SK-N-SH (cell line): ENCODE measurements at regions not wholly inside any gene's neighbourhood (a gene's known extent, or its start where the extent isn't known, plus 50 kb on each side); places are given as distances from the start of the nearest gene placed in this dataset.

Experiments used
- CTCF ChIA-PET: fragments of 300-600, 350-600 bp; formaldehyde crosslinking; extraction: SDS; loops from one replicate; lab custom pipeline; 2021; lab: Yijun Ruan, JAX
- POLR2A ChIA-PET: fragments of 350-600 bp; sonication (Branson Sonifier 250); formaldehyde crosslinking; extraction: SDS; loops from one replicate; lab custom pipeline; 2020; ENCODE audit warnings: antibody characterized with exemption, inconsistent platforms; lab: Yijun Ruan, JAX
- DNase-seq: peaks from one replicate; pipeline ENCODE4 v3.0.0; 2012
- H2AFZ ChIP-seq: fragments of 200-600 bp; sonication (generic); 2 replicates; pipeline ENCODE4 v1.8.1; 2016; ENCODE audit warnings: antibody characterized with exemption, mild to moderate bottlenecking, low read depth
- H3F3A ChIP-seq: fragments of 200-600 bp; sonication (generic); replicated peaks from 2 replicates; pipeline ENCODE3; 2016; ENCODE audit warnings: antibody characterized with exemption, mild to moderate bottlenecking; ENCODE audit not compliant: insufficient read depth
- H3K27ac ChIP-seq, 2 experiments: fragments of 200-500 bp in 1 of 2; fragments of 200-600 bp in 1 of 2; sonication (Bioruptor generic) in 1 of 2; sonication (generic), shearing (Covaris generic) in 1 of 2; 2 replicates each; pipeline versions ENCODE4 v1.5.1 to v1.6.1; 2014 to 2016; ENCODE audit warnings: low read depth in 2 of 2, inconsistent platforms in 1 of 2, low read length in 1 of 2, mild to moderate bottlenecking in 1 of 2, mixed read lengths in 1 of 2
- H3K27me3 ChIP-seq: fragments of 200-600 bp; sonication (generic), shearing (Covaris generic); 2 replicates; pipeline ENCODE4 v1.6.1; 2016; ENCODE audit warnings: mixed run types; ENCODE audit not compliant: insufficient read depth
- H3K36me3 ChIP-seq, 2 experiments: fragments of 200-500 bp in 1 of 2; fragments of 200-600 bp in 1 of 2; sonication (Bioruptor generic) in 1 of 2; sonication (generic) in 1 of 2; replicated peaks in 1 of 2; 2 replicates each; pipeline versions ENCODE3 to v1.5.1; 2014 to 2016; ENCODE audit warnings: low read length in 1 of 2, mild to moderate bottlenecking in 1 of 2; ENCODE audit not compliant: insufficient read depth in 2 of 2, control insufficient read depth in 1 of 2
- H3K4me1 ChIP-seq, 2 experiments: fragments of 200-500 bp in 1 of 2; fragments of 200-600 bp in 1 of 2; sonication (Bioruptor generic) in 1 of 2; sonication (generic), shearing (Covaris generic) in 1 of 2; 2 replicates each; pipeline versions ENCODE4 v1.5.1 to v1.6.1; 2014 to 2016; ENCODE audit warnings: low read depth in 1 of 2, low read length in 1 of 2, mixed run types in 1 of 2; ENCODE audit not compliant: insufficient read depth in 2 of 2, control insufficient read depth in 1 of 2
- H3K4me2 ChIP-seq: fragments of 200-600 bp; sonication (generic), shearing (Covaris generic); 2 replicates; pipeline ENCODE4 v1.6.1; 2017; ENCODE audit warnings: mixed run types
- H3K4me3 ChIP-seq, 2 experiments: fragments of 200-500 bp in 1 of 2; fragments of 200-600 bp in 1 of 2; sonication (Bioruptor generic) in 1 of 2; sonication (generic), shearing (Covaris generic) in 1 of 2; 2 replicates each; pipeline versions ENCODE4 v1.5.1 to v1.8.1; 2014 to 2016; ENCODE audit warnings: low read depth in 2 of 2, inconsistent platforms in 1 of 2, low read length in 1 of 2, mild to moderate bottlenecking in 1 of 2, mixed read lengths in 1 of 2, moderate library complexity in 1 of 2
- H3K79me2 ChIP-seq: fragments of 200-600 bp; sonication (generic); 2 replicates; pipeline ENCODE4 v1.8.1; 2017; ENCODE audit warnings: mild to moderate bottlenecking; ENCODE audit not compliant: insufficient read depth
- H3K9ac ChIP-seq: fragments of 200-600 bp; sonication (generic); 2 replicates; pipeline ENCODE4 v1.6.1; 2017; ENCODE audit warnings: mixed run types
- H3K9me2 ChIP-seq: fragments of 200-600 bp; sonication (generic); 2 replicates; pipeline ENCODE4 v1.6.1; 2017; ENCODE audit warnings: mixed run types
- H3K9me3 ChIP-seq: fragments of 200-600 bp; sonication (generic); 2 replicates; pipeline ENCODE4 v1.6.1; 2017; ENCODE audit warnings: mixed run types, mild to moderate bottlenecking, moderate library complexity
- H4K20me1 ChIP-seq: fragments of 200-600 bp; sonication (generic); 2 replicates; pipeline ENCODE4 v1.6.1; 2017; ENCODE audit warnings: mild to moderate bottlenecking, mixed run types; ENCODE audit not compliant: insufficient read depth
- FOSL2 ChIP-seq: IDR thresholded peaks from 2 replicates; pipeline ENCODE4 v1.4.0; 2012; ENCODE audit warnings: low read depth, mild to moderate bottlenecking, moderate library complexity, borderline replicate concordance
- FOXJ3 ChIP-seq: sonication (generic); formaldehyde crosslinking; IDR thresholded peaks from 2 replicates; pipeline ENCODE4 v1.5.1; 2020; ENCODE audit warnings: mild to moderate bottlenecking, missing genetic modification reagents
- JUND ChIP-seq: IDR thresholded peaks from 2 replicates; pipeline ENCODE4 v1.4.0; 2012
- WGBS: methylation state at CpG from one replicate; pipeline ENCODE4 v1.1.6; 2017; ENCODE audit warnings: low lambda C conversion rate; 5-methylcytosine and 5-hydroxymethylcytosine counted together
- TF ChIP-seq, protein P1 (sequence below): IDR thresholded peaks from 2 replicates; pipeline ENCODE4 v1.4.0; 2012; ENCODE audit warnings: low read depth
- TF ChIP-seq, protein P2 (sequence below): IDR thresholded peaks from 2 replicates; pipeline ENCODE4; 2012

DNA sequence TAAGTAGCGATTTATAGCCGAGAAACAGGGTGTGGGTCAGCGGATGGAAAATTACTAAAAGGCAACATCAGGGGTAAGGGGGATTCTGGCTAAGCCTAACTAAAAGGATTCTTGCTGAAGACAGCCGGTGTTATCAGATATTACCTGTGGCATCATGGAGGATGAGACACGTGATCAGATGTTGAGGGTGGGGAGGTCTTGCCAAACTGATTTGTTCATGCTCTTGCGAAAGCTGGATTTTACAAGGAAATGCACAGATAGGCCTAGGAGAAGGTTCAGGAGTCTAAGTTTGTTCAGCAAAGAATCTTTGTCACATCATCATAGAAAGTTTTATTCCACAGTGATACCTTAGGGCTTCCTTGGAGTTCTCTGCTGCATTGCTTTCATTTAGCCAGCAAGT lies 396.8 kb upstream of the TBL1XR1 start:
- no peak for DNase-seq
- Histone ChIP-seq H3F3A (peaks cover 60% of the 10 kb centered on the region), H3K79me2 (no peaks in the 10 kb centered on the region), H3K9me2 (no peaks in the 10 kb centered on the region), H3K4me3 (no peak overlapping the region), H3K9ac (no peak overlapping the region), H3K4me1 (peaks cover 59% of the 10 kb centered on the region in 2 experiments), H2AFZ (0 out of 2 replicates have a peak overlapping the region, but pooled peaks have one; percentile 34), H3K36me3 (no peaks in the 10 kb centered on the region), H3K27ac (peak overlapping the region; percentile 21 to 95), H3K4me2 (no peak overlapping the region), H3K27me3 (no peaks in the 10 kb centered on the region), H4K20me1 (no peaks in the 10 kb centered on the region), H3K9me3 (no peaks in the 10 kb centered on the region)
- WGBS: 81% methylated on average over 6 of the region's 6 CpGs
- no peak for TF ChIP-seq JUND
- CTCF ChIA-PET: no interaction called here
- POLR2A ChIA-PET: no interaction called here

DNA sequence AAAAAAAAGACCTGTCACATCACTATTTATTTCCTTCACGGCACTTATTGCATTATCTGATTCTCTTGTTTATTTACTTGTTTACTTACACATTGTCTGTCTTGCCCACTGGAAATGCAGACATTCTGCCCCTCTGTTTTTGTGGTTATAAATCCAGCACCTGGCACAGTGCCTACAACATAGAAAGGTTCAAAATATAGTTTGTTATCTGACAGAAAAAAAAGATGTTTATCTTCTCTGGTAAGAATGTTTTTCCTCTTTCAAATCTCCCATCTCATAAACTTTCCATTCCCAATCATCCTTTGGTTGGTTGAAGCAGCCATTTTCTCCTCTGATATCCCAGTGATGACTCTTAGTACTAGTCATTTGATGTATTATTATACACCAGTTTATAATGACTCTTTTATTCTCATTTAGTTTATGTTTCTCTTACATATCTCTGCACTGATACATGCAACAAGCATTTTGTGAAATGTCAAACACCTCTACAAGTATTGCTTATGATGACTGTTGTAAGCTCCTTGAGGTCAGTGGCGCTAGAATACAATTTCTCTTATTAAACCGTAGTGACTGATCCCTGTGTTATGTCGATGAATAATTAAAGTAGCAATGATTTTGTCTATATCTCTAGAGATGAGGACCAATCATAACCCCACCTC lies 398.4 kb upstream of the TBL1XR1 start:
- Histone ChIP-seq H3K36me3 (no peaks in the 10 kb centered on the region), H3K4me3 (no peak overlapping the region), H3K9me3 (no peaks in the 10 kb centered on the region), H3K27ac (peak overlapping the region; percentile 83 to 95), H4K20me1 (no peaks in the 10 kb centered on the region), H3K79me2 (no peaks in the 10 kb centered on the region), H3K9ac (no peak overlapping the region; the same call in 1 of the 2 replicates), H3F3A (peaks cover 54% of the 10 kb centered on the region), H2AFZ (no peak overlapping the region), H3K4me1 (peaks cover 52 to 53% of the 10 kb centered on the region in 2 experiments), H3K9me2 (no peaks in the 10 kb centered on the region), H3K4me2 (0 out of 2 replicates have a peak overlapping the region, but pooled peaks have one; percentile 61), H3K27me3 (no peaks in the 10 kb centered on the region)
- 0 out of 2 replicates have a peak, but pooled peaks have one; percentile 2 for TF ChIP-seq FOSL2
- TF ChIP-seq FOXJ3 (CRISPR knock-in tag): no peak
- POLR2A ChIA-PET: no interaction called here
- no peak for DNase-seq
- 90% methylated on average over 4 of the region's 4 CpGs for WGBS
- CTCF ChIA-PET: no interaction called here

DNA sequence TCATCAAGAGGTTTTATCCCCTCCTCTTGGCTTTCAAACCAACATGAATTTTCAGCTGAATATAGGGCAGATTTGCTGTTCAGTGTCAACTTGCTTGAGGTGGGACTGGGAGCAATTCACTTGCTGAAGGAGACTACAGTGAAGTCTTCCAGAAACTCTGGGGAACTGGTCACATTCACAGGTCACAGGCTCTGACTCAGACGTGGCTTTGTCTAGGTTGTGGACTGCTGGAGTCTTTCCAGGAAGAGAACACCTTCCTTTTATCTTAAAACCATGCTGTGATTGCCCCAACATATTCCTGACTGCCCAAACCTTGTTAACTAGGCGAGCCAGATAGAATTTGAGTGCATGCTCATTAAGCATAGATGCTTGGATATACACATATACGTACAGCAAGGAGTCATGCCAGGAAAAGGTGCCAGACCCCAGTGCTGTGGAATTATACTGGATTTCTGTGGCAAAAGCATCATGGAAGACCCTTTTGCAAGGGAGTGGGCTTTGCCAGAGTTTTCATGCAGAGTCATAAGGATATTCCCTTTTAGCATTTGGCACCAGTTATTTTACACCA lies 399.1 kb upstream of the TBL1XR1 start:
- no peak overlapping the region; the same call in 1 of the 2 replicates for H3K9ac ChIP-seq
- no peaks in the 10 kb centered on the region for H3K79me2 ChIP-seq
- peak overlapping the region; percentile 83 to 95 for H3K27ac ChIP-seq
- peaks cover 54% of the 10 kb centered on the region for H3F3A ChIP-seq
- TF ChIP-seq, protein P1, sequence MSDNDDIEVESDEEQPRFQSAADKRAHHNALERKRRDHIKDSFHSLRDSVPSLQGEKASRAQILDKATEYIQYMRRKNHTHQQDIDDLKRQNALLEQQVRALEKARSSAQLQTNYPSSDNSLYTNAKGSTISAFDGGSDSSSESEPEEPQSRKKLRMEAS: peak; percentile 57; the same call in 1 of the 2 replicates
- TF ChIP-seq, protein P2, sequence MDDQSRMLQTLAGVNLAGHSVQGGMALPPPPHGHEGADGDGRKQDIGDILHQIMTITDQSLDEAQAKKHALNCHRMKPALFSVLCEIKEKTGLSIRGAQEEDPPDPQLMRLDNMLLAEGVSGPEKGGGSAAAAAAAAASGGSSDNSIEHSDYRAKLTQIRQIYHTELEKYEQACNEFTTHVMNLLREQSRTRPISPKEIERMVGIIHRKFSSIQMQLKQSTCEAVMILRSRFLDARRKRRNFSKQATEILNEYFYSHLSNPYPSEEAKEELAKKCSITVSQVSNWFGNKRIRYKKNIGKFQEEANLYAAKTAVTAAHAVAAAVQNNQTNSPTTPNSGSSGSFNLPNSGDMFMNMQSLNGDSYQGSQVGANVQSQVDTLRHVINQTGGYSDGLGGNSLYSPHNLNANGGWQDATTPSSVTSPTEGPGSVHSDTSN: no peak
- no peaks in the 10 kb centered on the region for H3K36me3 ChIP-seq
- no peaks in the 10 kb centered on the region for H3K9me2 ChIP-seq
- peaks cover 46 to 49% of the 10 kb centered on the region in 2 experiments for H3K4me1 ChIP-seq
- peak overlapping the region; percentile 61; the same call in 1 of the 2 replicates for H3K4me2 ChIP-seq
- H3K27me3 ChIP-seq: no peaks in the 10 kb centered on the region
- H3K4me3 ChIP-seq: no peak overlapping the region
- POLR2A ChIA-PET: interaction anchor here (1.1 kb wide), 1 partner anchor 236 kb away, joined by 4 read pairs; no protein-coding TSS in a partner anchor
- H2AFZ ChIP-seq: no peak overlapping the region; the same call in 1 of the 2 replicates
- no peaks in the 10 kb centered on the region for H4K20me1 ChIP-seq
- CTCF ChIA-PET: no interaction called here
- no peaks in the 10 kb centered on the region for H3K9me3 ChIP-seq
- 33% methylated on average over 3 of the region's 3 CpGs for WGBS
- no peak for DNase-seq
